CD4-positive, CD25-positive, alpha-beta regulatory T cell (primary cell): ENCODE measurements at regions not wholly inside any gene's neighbourhood (a gene's known extent, or its start where the extent isn't known, plus 50 kb on each side); places are given as distances from the start of the nearest gene placed in this dataset.
"Not testable (repeated sequence)": the region's sequence is repeated elsewhere in the genome, so short reads cannot be mapped to it uniquely, and the experiment has no call there.

ENCODE experiments used
- ATAC-seq, 2 donors: fragments of 150-1000 bp; cut with Tn5 transposase; one replicate each; pipeline ENCODE4 v1.10.0; 2021; ENCODE audit warnings: low read depth in 2 of 2, moderate number of reproducible peaks in 2 of 2, moderate library complexity in 1 of 2
- DNase-seq, 3 donors: peaks; one replicate each; pipeline versions ENCODE4 v3.0.0 to v3.0.0-alpha.2; 2012 to 2022; ENCODE audit warnings: mixed read lengths in 1 of 3
- H3K27ac ChIP-seq: one replicate; pipeline ENCODE4 v1.7.0; 2013; ENCODE audit warnings: mild to moderate bottlenecking, low read length; ENCODE audit not compliant: insufficient read depth, poor library complexity, severe bottlenecking
- H3K27me3 ChIP-seq: one replicate; pipeline ENCODE4 v1.7.0; 2013; ENCODE audit warnings: low read length; ENCODE audit not compliant: control insufficient read depth, insufficient read depth
- H3K36me3 ChIP-seq: one replicate; pipeline ENCODE4 v1.7.0; 2013; ENCODE audit warnings: mild to moderate bottlenecking, low read length, moderate library complexity; ENCODE audit not compliant: control insufficient read depth, insufficient read depth
- H3K4me1 ChIP-seq: 2 replicates; pipeline ENCODE4 v1.7.0; 2013; ENCODE audit warnings: mild to moderate bottlenecking, low read length; ENCODE audit not compliant: insufficient read depth, control insufficient read depth, poor library complexity, severe bottlenecking
- H3K4me3 ChIP-seq: one replicate; pipeline ENCODE4 v1.7.0; 2013; ENCODE audit warnings: low read depth, mild to moderate bottlenecking, low read length, moderate library complexity
- H3K9me3 ChIP-seq, 2 experiments: 1 replicate in 1 of 2; 2 replicates in 1 of 2; pipeline ENCODE4 v1.7.0; 2013; ENCODE audit warnings: low read length in 2 of 2, mild to moderate bottlenecking in 1 of 2, moderate library complexity in 1 of 2; ENCODE audit not compliant: control insufficient read depth in 2 of 2
- H3K27ac Mint-ChIP-seq, 3 donors: one replicate each; pipeline ENCODE4 v1.8.0; 2020 to 2022; ENCODE audit warnings: mild to moderate bottlenecking in 3 of 3, mixed read lengths in 3 of 3, moderate library complexity in 2 of 3
- H3K27me3 Mint-ChIP-seq: one replicate; pipeline ENCODE4 v1.8.0; 2022; ENCODE audit warnings: mild to moderate bottlenecking, mixed read lengths
- H3K36me3 Mint-ChIP-seq: one replicate; pipeline ENCODE4 v1.8.0; 2020; ENCODE audit warnings: mixed read lengths
- H3K4me1 Mint-ChIP-seq, 4 donors: one replicate each; pipeline ENCODE4 v1.8.0; 2020 to 2022; ENCODE audit warnings: mixed read lengths in 4 of 4, mild to moderate bottlenecking in 1 of 4
- H3K4me3 Mint-ChIP-seq, 4 donors: one replicate each; pipeline ENCODE4 v1.8.0; 2020 to 2022; ENCODE audit warnings: mild to moderate bottlenecking in 4 of 4, mixed read lengths in 4 of 4, moderate library complexity in 3 of 4
- H3K9me3 Mint-ChIP-seq, 7 donors: one replicate each; pipeline ENCODE4 v1.8.0; 2020 to 2022; ENCODE audit warnings: mixed read lengths in 7 of 7, mild to moderate bottlenecking in 3 of 7, moderate library complexity in 2 of 7

- ATAC-seq (no peak), DNase-seq (no peak)
- Mint-ChIP-seq H3K4me1 (no peaks in the 10 kb centered on the region), H3K4me3 (no peak overlapping the region), H3K27ac (no peak overlapping the region), H3K27me3 (no peaks in the 10 kb centered on the region), H3K9me3 (peaks cover 0 to 8% (median 2%) of the 10 kb centered on the region in 7 donors), H3K36me3 (no peaks in the 10 kb centered on the region)
- H3K4me1 ChIP-seq, result no peaks in the 10 kb centered on the region
- no peak overlapping the region for H3K27ac ChIP-seq
- H3K36me3 ChIP-seq, result no peaks in the 10 kb centered on the region
- H3K9me3 ChIP-seq, result no peaks in the 10 kb centered on the region
- no peaks in the 10 kb centered on the region for H3K27me3 ChIP-seq
- H3K4me3 ChIP-seq, result no peak overlapping the region
These were observed 584.4 kb downstream of the KLHL4 start for GRCh38 chrX:88101968-88102367.

- Histone ChIP-seq H3K4me3 (no peak overlapping the region), H3K27me3 (no peaks in the 10 kb centered on the region), H3K4me1 (no peaks in the 10 kb centered on the region), H3K36me3 (no peaks in the 10 kb centered on the region), H3K9me3 (no peaks in the 10 kb centered on the region), H3K27ac (no peak overlapping the region)
- Mint-ChIP-seq H3K27ac (no peak overlapping the region), H3K4me3 (no peak overlapping the region), H3K9me3 (peaks cover 0 to 2% (median 0%) of the 10 kb centered on the region in 7 donors), H3K27me3 (no peaks in the 10 kb centered on the region), H3K36me3 (no peaks in the 10 kb centered on the region), H3K4me1 (no peaks in the 10 kb centered on the region)
- ATAC-seq (no peak), DNase-seq (no peak)
These were observed 611.3 kb upstream of the CPXCR1 start for GRCh38 chrX:88135735-88136134.

GRCh38 chrX:88136328-88136727 lies 610.7 kb upstream of the CPXCR1 start:
- H3K36me3 Mint-ChIP-seq, result no peaks in the 10 kb centered on the region
- DNase-seq, result no peak
- no peaks in the 10 kb centered on the region for H3K27me3 Mint-ChIP-seq
- Histone ChIP-seq H3K4me3 (no peak overlapping the region), H3K36me3 (no peaks in the 10 kb centered on the region), H3K9me3 (peaks cover 0 to under 1% of the 10 kb centered on the region in 2 experiments), H3K27ac (no peak overlapping the region), H3K4me1 (no peaks in the 10 kb centered on the region), H3K27me3 (no peaks in the 10 kb centered on the region)
- ATAC-seq, result no peak
- no peaks in the 10 kb centered on the region for H3K4me1 Mint-ChIP-seq
- no peak overlapping the region for H3K4me3 Mint-ChIP-seq
- no peaks in the 10 kb centered on the region for H3K9me3 Mint-ChIP-seq
- H3K27ac Mint-ChIP-seq, result no peak overlapping the region

GRCh38 chrX:88146577-88146976 lies 600.4 kb upstream of the CPXCR1 start:
- DNase-seq, result no peak
- H3K4me3 Mint-ChIP-seq, result no peak overlapping the region
- H3K4me1 ChIP-seq, result no peaks in the 10 kb centered on the region
- no peak overlapping the region for H3K27ac ChIP-seq
- H3K27me3 ChIP-seq, result no peaks in the 10 kb centered on the region
- no peak overlapping the region for H3K27ac Mint-ChIP-seq
- no peaks in the 10 kb centered on the region for H3K36me3 ChIP-seq
- H3K9me3 ChIP-seq, result peaks cover 0 to 4% of the 10 kb centered on the region in 2 experiments
- no peak for ATAC-seq
- H3K9me3 Mint-ChIP-seq, result peaks cover 0 to 4% (median 0%) of the 10 kb centered on the region in 7 donors
- no peak overlapping the region for H3K4me3 ChIP-seq
- H3K4me1 Mint-ChIP-seq, result no peaks in the 10 kb centered on the region
- H3K27me3 Mint-ChIP-seq, result no peaks in the 10 kb centered on the region
- no peaks in the 10 kb centered on the region for H3K36me3 Mint-ChIP-seq

GRCh38 chrX:88170553-88170952 lies 576.5 kb upstream of the CPXCR1 start:
- peaks cover 0 to 2% of the 10 kb centered on the region in 2 experiments for H3K9me3 ChIP-seq
- no peaks in the 10 kb centered on the region for H3K27me3 Mint-ChIP-seq
- DNase-seq (no peak), ATAC-seq (no peak)
- H3K9me3 Mint-ChIP-seq, result peaks cover 0 to 9% (median 2%) of the 10 kb centered on the region in 7 donors
- H3K36me3 ChIP-seq, result no peaks in the 10 kb centered on the region
- H3K27me3 ChIP-seq, result no peaks in the 10 kb centered on the region
- no peaks in the 10 kb centered on the region for H3K4me1 ChIP-seq
- H3K36me3 Mint-ChIP-seq, result no peaks in the 10 kb centered on the region
- no peak overlapping the region for H3K4me3 ChIP-seq
- H3K4me1 Mint-ChIP-seq, result no peaks in the 10 kb centered on the region
- no peak overlapping the region for H3K4me3 Mint-ChIP-seq
- H3K27ac ChIP-seq, result no peak overlapping the region
- no peak overlapping the region for H3K27ac Mint-ChIP-seq

GRCh38 chrX:88173932-88174440 lies 573.0 kb upstream of the CPXCR1 start:
- H3K27me3 ChIP-seq, H3K9me3 Mint-ChIP-seq, H3K4me3 ChIP-seq, H3K36me3 Mint-ChIP-seq, H3K9me3 ChIP-seq, H3K27ac Mint-ChIP-seq, DNase-seq, H3K27me3 Mint-ChIP-seq, H3K4me1 Mint-ChIP-seq, H3K36me3 ChIP-seq, ATAC-seq, H3K4me3 Mint-ChIP-seq, H3K4me1 ChIP-seq, H3K27ac ChIP-seq: not testable (repeated sequence)

GRCh38 chrX:88202149-88202548 lies 544.9 kb upstream of the CPXCR1 start:
- DNase-seq, result no peak

GRCh38 chrX:88244066-88244465 lies 503.0 kb upstream of the CPXCR1 start:
- no peak overlapping the region for H3K27ac ChIP-seq
- ATAC-seq (no peak), DNase-seq (no peak)
- H3K27ac Mint-ChIP-seq, result no peak overlapping the region
- no peak overlapping the region for H3K4me3 ChIP-seq
- no peaks in the 10 kb centered on the region for H3K36me3 ChIP-seq
- no peak overlapping the region for H3K4me3 Mint-ChIP-seq
- peaks cover 0 to under 1% of the 10 kb centered on the region in 2 experiments for H3K9me3 ChIP-seq
- H3K36me3 Mint-ChIP-seq, result no peaks in the 10 kb centered on the region
- no peaks in the 10 kb centered on the region for H3K27me3 Mint-ChIP-seq
- H3K4me1 Mint-ChIP-seq, result no peaks in the 10 kb centered on the region
- no peaks in the 10 kb centered on the region for H3K27me3 ChIP-seq
- H3K9me3 Mint-ChIP-seq, result peaks cover 0 to 4% (median 2%) of the 10 kb centered on the region in 7 donors
- H3K4me1 ChIP-seq, result no peaks in the 10 kb centered on the region

More at GRCh38 chrX:88202149-88202548, 544.9 kb upstream of the CPXCR1 start:
- no peak overlapping the region for H3K4me3 ChIP-seq
- H3K4me1 ChIP-seq, result no peaks in the 10 kb centered on the region
- no peaks in the 10 kb centered on the region for H3K36me3 Mint-ChIP-seq
- no peak overlapping the region for H3K4me3 Mint-ChIP-seq
- H3K36me3 ChIP-seq, result no peaks in the 10 kb centered on the region
- no peaks in the 10 kb centered on the region for H3K27me3 ChIP-seq
- H3K9me3 ChIP-seq, result no peaks in the 10 kb centered on the region
- ATAC-seq, result no peak
- no peak overlapping the region for H3K27ac Mint-ChIP-seq
- H3K4me1 Mint-ChIP-seq, result no peaks in the 10 kb centered on the region
- H3K27ac ChIP-seq, result no peak overlapping the region
- peaks cover 0 to 3% (median 0%) of the 10 kb centered on the region in 7 donors for H3K9me3 Mint-ChIP-seq
- H3K27me3 Mint-ChIP-seq, result no peaks in the 10 kb centered on the region
